GM23338 (cell line): ENCODE measurements at regions not wholly inside any gene's neighbourhood (a gene's known extent, or its start where the extent isn't known, plus 50 kb on each side); places are given as distances from the start of the nearest gene placed in this dataset.

ENCODE experiments used
- ATAC-seq: fragments of 200-7000 bp; cut with Tn5 transposase; 3 replicates; pipeline ENCODE4 v1.9.1; 2020
- DNase-seq: peaks from one replicate; pipeline ENCODE4 v3.0.0-alpha.2; 2015; ENCODE audit warnings: low spot score
- H2AFZ ChIP-seq: fragments of 200-600 bp; sonication (generic); 2 replicates; pipeline ENCODE4 v1.8.0; 2016; ENCODE audit warnings: antibody characterized with exemption, mild to moderate bottlenecking, moderate library complexity
- H3F3A ChIP-seq: fragments of 200-600 bp; sonication (generic); replicated peaks from 2 replicates; pipeline ENCODE4 v1.8.0; 2017; ENCODE audit warnings: antibody characterized with exemption, mixed run types, low read depth
- H3K27ac ChIP-seq: fragments of 200-600 bp; sonication (generic); 2 replicates; pipeline ENCODE4 v1.6.1; 2016; ENCODE audit warnings: low read depth
- H3K27me3 ChIP-seq: fragments of 200-600 bp; sonication (generic); 2 replicates; pipeline ENCODE4 v1.8.0; 2016; ENCODE audit warnings: mild to moderate bottlenecking, mixed run types, moderate library complexity; ENCODE audit not compliant: insufficient read depth
- H3K36me3 ChIP-seq: fragments of 200-600 bp; sonication (generic); 2 replicates; pipeline ENCODE4 v1.8.0; 2016; ENCODE audit warnings: mild to moderate bottlenecking; ENCODE audit not compliant: insufficient read depth
- H3K4me1 ChIP-seq: fragments of 200-600 bp; sonication (generic); 2 replicates; pipeline ENCODE4 v1.8.0; 2016; ENCODE audit warnings: mild to moderate bottlenecking, moderate library complexity; ENCODE audit not compliant: insufficient read depth
- H3K4me2 ChIP-seq: fragments of 200-600 bp; sonication (generic); 2 replicates; pipeline ENCODE4 v1.7.1; 2017; ENCODE audit warnings: mixed run types
- H3K4me3 ChIP-seq: fragments of 200-600 bp; sonication (generic); 2 replicates; pipeline ENCODE4 v1.6.1; 2016; ENCODE audit warnings: mixed run types
- H3K79me2 ChIP-seq: fragments of 200-600 bp; sonication (generic); replicated peaks from 2 replicates; pipeline ENCODE4 v1.8.0; 2017; ENCODE audit warnings: mild to moderate bottlenecking; ENCODE audit not compliant: insufficient read depth
- H3K9me2 ChIP-seq: fragments of 200-600 bp; sonication (generic); 2 replicates; pipeline ENCODE4 v1.8.0; 2017; ENCODE audit not compliant: insufficient read depth
- H4K20me1 ChIP-seq: fragments of 200-600 bp; sonication (generic); replicated peaks from 2 replicates; pipeline ENCODE4 v1.8.0; 2017; ENCODE audit warnings: mild to moderate bottlenecking; ENCODE audit not compliant: insufficient read depth
- H3K27ac Mint-ChIP-seq: 2 replicates; pipeline ENCODE4 v1.8.0; 2020; ENCODE audit warnings: inconsistent platforms, mild to moderate bottlenecking, moderate library complexity, mixed read lengths
- H3K27me3 Mint-ChIP-seq: 3 replicates; pipeline ENCODE4 v1.8.0; 2022; ENCODE audit warnings: low read depth, mild to moderate bottlenecking, moderate library complexity, mixed read lengths, inconsistent platforms; ENCODE audit not compliant: insufficient read depth, poor library complexity
- H3K36me3 Mint-ChIP-seq: 3 replicates; pipeline ENCODE4 v1.8.0; 2021; ENCODE audit warnings: low read depth, mild to moderate bottlenecking, inconsistent platforms, moderate library complexity, mixed read lengths
- H3K4me1 Mint-ChIP-seq: 3 replicates; pipeline ENCODE4 v1.8.0; 2020; ENCODE audit warnings: mild to moderate bottlenecking, inconsistent platforms, mixed read lengths
- H3K4me3 Mint-ChIP-seq: 3 replicates; pipeline ENCODE4 v1.8.0; 2021; ENCODE audit warnings: moderate library complexity, mild to moderate bottlenecking, inconsistent platforms, mixed read lengths
- H3K9me3 Mint-ChIP-seq: 3 replicates; pipeline ENCODE4 v1.8.0; 2020; ENCODE audit warnings: moderate library complexity, mild to moderate bottlenecking, inconsistent platforms, mixed read lengths
- EZH2 ChIP-seq: fragments of 200-600 bp; sonication (generic); IDR thresholded peaks from one replicate; pipeline ENCODE4 v1.8.0; 2017; ENCODE audit warnings: antibody characterized with exemption, mild to moderate bottlenecking, low read depth; ENCODE audit not compliant: unreplicated experiment
- JUNB ChIP-seq: IDR thresholded peaks from one replicate; pipeline ENCODE4 v1.6.1; 2016; ENCODE audit warnings: antibody characterized with exemption; ENCODE audit not compliant: unreplicated experiment
- NANOG ChIP-seq: IDR thresholded peaks from 2 replicates; pipeline ENCODE4 v1.6.1; 2016; ENCODE audit warnings: antibody characterized with exemption, borderline replicate concordance
- POLR2AphosphoS5 ChIP-seq: IDR thresholded peaks from 2 replicates; pipeline ENCODE4 v1.6.1; 2016; ENCODE audit warnings: antibody characterized with exemption, low read depth
- ZNF114 ChIP-seq: fragments of 250-450 bp; sonication (Bioruptor Pico); IDR thresholded peaks from 2 replicates; pipeline ENCODE4 v1.5.0; 2020; ENCODE audit warnings: mild to moderate bottlenecking, moderate library complexity
- TF ChIP-seq, protein P1 (sequence below): IDR thresholded peaks from one replicate; pipeline ENCODE4 v1.6.1; 2018; ENCODE audit warnings: antibody characterized with exemption; ENCODE audit not compliant: unreplicated experiment
- TF ChIP-seq, protein P2 (sequence below): IDR thresholded peaks from 2 replicates; pipeline ENCODE4 v1.6.1; 2016; ENCODE audit warnings: antibody characterized with exemption
- TF ChIP-seq, protein P3 (sequence below): fragments of 250-450 bp; sonication (Bioruptor Pico); IDR thresholded peaks from 2 replicates; pipeline ENCODE4 v1.5.0; 2020; ENCODE audit warnings: mild to moderate bottlenecking, moderate library complexity

DNA sequence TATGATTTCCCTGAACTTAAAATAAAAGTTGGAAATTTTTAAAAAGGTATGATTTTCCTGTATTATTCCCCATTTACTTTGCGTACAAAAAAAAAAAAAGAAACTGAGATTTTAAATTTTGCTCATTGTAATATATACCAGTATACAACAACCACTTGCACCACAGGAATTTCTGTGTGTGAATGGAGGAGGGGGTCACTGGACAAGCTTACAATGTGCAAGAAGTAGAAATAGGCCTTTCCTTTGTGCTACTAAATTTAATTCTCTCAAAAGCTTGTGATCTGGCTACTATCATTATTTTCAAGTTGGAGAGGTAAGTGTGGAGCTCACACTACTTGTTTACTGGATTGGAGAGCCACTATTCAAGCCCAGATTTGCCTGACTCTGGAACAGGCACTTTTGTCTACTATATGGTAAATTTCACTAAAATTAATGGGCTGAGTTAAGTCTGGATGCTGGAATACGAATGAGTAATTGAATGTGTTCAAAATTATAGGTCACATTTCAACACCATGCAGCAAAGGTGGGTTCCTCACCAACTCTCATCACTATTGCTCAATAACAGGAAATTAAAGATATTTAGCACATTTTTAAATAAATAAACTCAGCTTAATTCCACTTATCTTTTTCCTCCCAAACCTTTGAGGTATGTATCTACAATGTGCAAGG, 148.0 kb upstream of the MBNL1 start (continued):
- TF ChIP-seq, protein P1, sequence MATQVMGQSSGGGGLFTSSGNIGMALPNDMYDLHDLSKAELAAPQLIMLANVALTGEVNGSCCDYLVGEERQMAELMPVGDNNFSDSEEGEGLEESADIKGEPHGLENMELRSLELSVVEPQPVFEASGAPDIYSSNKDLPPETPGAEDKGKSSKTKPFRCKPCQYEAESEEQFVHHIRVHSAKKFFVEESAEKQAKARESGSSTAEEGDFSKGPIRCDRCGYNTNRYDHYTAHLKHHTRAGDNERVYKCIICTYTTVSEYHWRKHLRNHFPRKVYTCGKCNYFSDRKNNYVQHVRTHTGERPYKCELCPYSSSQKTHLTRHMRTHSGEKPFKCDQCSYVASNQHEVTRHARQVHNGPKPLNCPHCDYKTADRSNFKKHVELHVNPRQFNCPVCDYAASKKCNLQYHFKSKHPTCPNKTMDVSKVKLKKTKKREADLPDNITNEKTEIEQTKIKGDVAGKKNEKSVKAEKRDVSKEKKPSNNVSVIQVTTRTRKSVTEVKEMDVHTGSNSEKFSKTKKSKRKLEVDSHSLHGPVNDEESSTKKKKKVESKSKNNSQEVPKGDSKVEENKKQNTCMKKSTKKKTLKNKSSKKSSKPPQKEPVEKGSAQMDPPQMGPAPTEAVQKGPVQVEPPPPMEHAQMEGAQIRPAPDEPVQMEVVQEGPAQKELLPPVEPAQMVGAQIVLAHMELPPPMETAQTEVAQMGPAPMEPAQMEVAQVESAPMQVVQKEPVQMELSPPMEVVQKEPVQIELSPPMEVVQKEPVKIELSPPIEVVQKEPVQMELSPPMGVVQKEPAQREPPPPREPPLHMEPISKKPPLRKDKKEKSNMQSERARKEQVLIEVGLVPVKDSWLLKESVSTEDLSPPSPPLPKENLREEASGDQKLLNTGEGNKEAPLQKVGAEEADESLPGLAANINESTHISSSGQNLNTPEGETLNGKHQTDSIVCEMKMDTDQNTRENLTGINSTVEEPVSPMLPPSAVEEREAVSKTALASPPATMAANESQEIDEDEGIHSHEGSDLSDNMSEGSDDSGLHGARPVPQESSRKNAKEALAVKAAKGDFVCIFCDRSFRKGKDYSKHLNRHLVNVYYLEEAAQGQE, result no peak
- no peak for TF ChIP-seq ZNF114 (CRISPR knock-in tag)
- TF ChIP-seq EZH2, result no peak
- no peak for TF ChIP-seq NANOG
- TF ChIP-seq, protein P2, sequence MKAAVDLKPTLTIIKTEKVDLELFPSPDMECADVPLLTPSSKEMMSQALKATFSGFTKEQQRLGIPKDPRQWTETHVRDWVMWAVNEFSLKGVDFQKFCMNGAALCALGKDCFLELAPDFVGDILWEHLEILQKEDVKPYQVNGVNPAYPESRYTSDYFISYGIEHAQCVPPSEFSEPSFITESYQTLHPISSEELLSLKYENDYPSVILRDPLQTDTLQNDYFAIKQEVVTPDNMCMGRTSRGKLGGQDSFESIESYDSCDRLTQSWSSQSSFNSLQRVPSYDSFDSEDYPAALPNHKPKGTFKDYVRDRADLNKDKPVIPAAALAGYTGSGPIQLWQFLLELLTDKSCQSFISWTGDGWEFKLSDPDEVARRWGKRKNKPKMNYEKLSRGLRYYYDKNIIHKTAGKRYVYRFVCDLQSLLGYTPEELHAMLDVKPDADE, result no peak

DNA sequence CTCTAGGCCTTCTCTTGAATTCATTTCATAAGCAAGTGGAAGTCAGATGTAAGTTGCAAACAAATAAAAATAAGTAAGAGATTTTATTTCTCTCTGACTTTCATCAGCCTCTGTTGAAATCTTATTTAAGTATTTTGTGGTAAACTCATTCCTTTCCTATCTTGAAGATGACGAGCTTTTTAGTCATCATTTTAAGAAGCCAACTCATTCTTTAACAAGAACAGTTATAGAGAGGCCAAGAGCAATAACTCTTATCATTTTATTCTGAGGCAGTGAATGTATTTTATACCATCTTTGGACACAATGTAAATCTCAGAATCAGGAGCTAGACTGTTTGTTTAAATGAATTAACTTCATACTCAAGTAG, 147.5 kb upstream of the MBNL1 start:
- ATAC-seq (no peak), DNase-seq (no peak)
- no peaks in the 10 kb centered on the region for H3K36me3 ChIP-seq
- Mint-ChIP-seq H3K9me3 (no peaks in the 10 kb centered on the region), H3K27ac (no peak overlapping the region), H3K36me3 (no peaks in the 10 kb centered on the region), H3K4me3 (no peak overlapping the region), H3K4me1 (no peaks in the 10 kb centered on the region), H3K27me3 (no peaks in the 10 kb centered on the region)
- no peak overlapping the region for H2AFZ ChIP-seq
- H4K20me1 ChIP-seq, result no peaks in the 10 kb centered on the region
- no peaks in the 10 kb centered on the region for H3K79me2 ChIP-seq
- H3K9me2 ChIP-seq, result no peaks in the 10 kb centered on the region
- no peaks in the 10 kb centered on the region for H3K4me1 ChIP-seq
- no peak overlapping the region for H3K4me3 ChIP-seq
- no peak overlapping the region for H3K27ac ChIP-seq
- TF ChIP-seq, protein P1, result no peak
- TF ChIP-seq, protein P2, result no peak
- TF ChIP-seq JUNB, result no peak
- TF ChIP-seq POLR2AphosphoS5, result no peak
- TF ChIP-seq ZNF114 (CRISPR knock-in tag), result no peak
- TF ChIP-seq, protein P3, sequence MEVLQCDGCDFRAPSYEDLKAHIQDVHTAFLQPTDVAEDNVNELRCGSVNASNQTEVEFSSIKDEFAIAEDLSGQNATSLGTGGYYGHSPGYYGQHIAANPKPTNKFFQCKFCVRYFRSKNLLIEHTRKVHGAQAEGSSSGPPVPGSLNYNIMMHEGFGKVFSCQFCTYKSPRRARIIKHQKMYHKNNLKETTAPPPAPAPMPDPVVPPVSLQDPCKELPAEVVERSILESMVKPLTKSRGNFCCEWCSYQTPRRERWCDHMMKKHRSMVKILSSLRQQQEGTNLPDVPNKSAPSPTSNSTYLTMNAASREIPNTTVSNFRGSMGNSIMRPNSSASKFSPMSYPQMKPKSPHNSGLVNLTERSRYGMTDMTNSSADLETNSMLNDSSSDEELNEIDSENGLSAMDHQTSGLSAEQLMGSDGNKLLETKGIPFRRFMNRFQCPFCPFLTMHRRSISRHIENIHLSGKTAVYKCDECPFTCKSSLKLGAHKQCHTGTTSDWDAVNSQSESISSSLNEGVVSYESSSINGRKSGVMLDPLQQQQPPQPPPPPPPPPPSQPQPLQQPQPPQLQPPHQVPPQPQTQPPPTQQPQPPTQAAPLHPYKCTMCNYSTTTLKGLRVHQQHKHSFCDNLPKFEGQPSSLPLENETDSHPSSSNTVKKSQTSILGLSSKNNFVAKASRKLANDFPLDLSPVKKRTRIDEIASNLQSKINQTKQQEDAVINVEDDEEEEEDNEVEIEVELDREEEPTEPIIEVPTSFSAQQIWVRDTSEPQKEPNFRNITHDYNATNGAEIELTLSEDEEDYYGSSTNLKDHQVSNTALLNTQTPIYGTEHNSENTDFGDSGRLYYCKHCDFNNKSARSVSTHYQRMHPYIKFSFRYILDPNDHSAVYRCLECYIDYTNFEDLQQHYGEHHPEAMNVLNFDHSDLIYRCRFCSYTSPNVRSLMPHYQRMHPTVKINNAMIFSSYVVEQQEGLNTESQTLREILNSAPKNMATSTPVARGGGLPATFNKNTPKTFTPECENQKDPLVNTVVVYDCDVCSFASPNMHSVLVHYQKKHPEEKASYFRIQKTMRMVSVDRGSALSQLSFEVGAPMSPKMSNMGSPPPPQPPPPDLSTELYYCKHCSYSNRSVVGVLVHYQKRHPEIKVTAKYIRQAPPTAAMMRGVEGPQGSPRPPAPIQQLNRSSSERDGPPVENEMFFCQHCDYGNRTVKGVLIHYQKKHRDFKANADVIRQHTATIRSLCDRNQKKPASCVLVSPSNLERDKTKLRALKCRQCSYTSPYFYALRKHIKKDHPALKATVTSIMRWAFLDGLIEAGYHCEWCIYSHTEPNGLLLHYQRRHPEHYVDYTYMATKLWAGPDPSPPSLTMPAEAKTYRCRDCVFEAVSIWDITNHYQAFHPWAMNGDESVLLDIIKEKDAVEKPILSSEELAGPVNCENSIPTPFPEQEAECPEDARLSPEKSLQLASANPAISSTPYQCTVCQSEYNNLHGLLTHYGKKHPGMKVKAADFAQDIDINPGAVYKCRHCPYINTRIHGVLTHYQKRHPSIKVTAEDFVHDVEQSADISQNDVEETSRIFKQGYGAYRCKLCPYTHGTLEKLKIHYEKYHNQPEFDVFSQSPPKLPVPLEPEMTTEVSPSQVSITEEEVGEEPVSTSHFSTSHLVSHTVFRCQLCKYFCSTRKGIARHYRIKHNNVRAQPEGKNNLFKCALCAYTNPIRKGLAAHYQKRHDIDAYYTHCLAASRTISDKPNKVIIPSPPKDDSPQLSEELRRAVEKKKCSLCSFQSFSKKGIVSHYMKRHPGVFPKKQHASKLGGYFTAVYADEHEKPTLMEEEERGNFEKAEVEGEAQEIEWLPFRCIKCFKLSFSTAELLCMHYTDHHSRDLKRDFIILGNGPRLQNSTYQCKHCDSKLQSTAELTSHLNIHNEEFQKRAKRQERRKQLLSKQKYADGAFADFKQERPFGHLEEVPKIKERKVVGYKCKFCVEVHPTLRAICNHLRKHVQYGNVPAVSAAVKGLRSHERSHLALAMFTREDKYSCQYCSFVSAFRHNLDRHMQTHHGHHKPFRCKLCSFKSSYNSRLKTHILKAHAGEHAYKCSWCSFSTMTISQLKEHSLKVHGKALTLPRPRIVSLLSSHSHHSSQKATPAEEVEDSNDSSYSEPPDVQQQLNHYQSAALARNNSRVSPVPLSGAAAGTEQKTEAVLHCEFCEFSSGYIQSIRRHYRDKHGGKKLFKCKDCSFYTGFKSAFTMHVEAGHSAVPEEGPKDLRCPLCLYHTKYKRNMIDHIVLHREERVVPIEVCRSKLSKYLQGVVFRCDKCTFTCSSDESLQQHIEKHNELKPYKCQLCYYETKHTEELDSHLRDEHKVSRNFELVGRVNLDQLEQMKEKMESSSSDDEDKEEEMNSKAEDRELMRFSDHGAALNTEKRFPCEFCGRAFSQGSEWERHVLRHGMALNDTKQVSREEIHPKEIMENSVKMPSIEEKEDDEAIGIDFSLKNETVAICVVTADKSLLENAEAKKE (CRISPR knock-in tag), result no peak
- no peak overlapping the region for H3K4me2 ChIP-seq
- H3K27me3 ChIP-seq, result no peaks in the 10 kb centered on the region
- no peaks in the 10 kb centered on the region for H3F3A ChIP-seq
